Spleen (tissue), 7 donors: ENCODE measurements at regions not wholly inside any gene's neighbourhood (a gene's known extent, or its start where the extent isn't known, plus 50 kb on each side); places are given as distances from the start of the nearest gene placed in this dataset.

Experiments used
- POLR2A ChIP-seq, 3 donors: fragments of 450-650 bp; IDR thresholded peaks; one replicate each; pipeline ENCODE4 v1.5.1; 2017; ENCODE audit warnings: antibody characterized with exemption in 3 of 3, mild to moderate bottlenecking in 1 of 3
- POLR2AphosphoS5 ChIP-seq, 3 donors: sonication (generic); formaldehyde crosslinking; IDR thresholded peaks; one replicate each; pipeline ENCODE4 v1.5.1; 2017; ENCODE audit warnings: antibody characterized with exemption in 3 of 3
- TF ChIP-seq, protein P1 (sequence below), 11 experiments: fragments of 200-600 bp in 7 of 11; fragments of 450-650 bp in 4 of 11; sonication (generic) in 4 of 11; IDR thresholded peaks in 8 of 11; conservative IDR thresholded peaks in 3 of 11; 1 replicate in 7 of 11; 2 replicates in 4 of 11; pipeline versions ENCODE4 v1.4.0 to v1.8.0; 2016 to 2021; ENCODE audit warnings: antibody characterized with exemption in 11 of 11, inconsistent platforms in 4 of 11, mild to moderate bottlenecking in 1 of 11
- donor health status: DM: no; HTN: no; CAD: no; lungs with moderate emphysema.
- donor health status: DM: no; HTN: no; CAD: no.
- donor health status: DM: no; HTN: no; CAD: no.

DNA sequence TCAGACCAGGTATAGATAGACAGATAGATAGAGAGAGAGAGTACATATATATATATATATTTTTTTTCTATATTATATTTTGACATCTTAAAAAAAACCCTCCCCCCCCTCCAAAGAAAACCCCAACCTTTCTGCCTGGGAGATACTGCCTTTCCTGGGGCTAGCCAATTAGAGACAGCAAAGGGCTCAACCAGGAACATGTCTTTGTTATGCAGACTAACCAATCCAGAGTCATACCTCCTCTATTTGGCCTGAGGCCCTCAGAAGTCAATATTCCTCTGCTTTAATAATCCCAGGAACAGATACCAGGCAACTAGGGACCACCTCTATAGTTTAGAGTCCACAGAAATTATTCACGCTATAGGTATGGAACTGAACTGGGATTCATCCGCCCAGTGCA lies 135.6 kb upstream of the MAD2L1 start:
- no peak for TF ChIP-seq POLR2A (IDR thresholded peaks at IDR 0.05)
- TF ChIP-seq, protein P1, sequence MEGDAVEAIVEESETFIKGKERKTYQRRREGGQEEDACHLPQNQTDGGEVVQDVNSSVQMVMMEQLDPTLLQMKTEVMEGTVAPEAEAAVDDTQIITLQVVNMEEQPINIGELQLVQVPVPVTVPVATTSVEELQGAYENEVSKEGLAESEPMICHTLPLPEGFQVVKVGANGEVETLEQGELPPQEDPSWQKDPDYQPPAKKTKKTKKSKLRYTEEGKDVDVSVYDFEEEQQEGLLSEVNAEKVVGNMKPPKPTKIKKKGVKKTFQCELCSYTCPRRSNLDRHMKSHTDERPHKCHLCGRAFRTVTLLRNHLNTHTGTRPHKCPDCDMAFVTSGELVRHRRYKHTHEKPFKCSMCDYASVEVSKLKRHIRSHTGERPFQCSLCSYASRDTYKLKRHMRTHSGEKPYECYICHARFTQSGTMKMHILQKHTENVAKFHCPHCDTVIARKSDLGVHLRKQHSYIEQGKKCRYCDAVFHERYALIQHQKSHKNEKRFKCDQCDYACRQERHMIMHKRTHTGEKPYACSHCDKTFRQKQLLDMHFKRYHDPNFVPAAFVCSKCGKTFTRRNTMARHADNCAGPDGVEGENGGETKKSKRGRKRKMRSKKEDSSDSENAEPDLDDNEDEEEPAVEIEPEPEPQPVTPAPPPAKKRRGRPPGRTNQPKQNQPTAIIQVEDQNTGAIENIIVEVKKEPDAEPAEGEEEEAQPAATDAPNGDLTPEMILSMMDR (IDR thresholded peaks at IDR 0.05 in 8 of 11, conservative IDR thresholded peaks at IDR 0.05 in 3 of 11) = no peak
- TF ChIP-seq POLR2AphosphoS5 (IDR thresholded peaks at IDR 0.05) = no peak
